ENCODE measurements at regions not wholly inside any gene's neighbourhood (a gene's known extent, or its start where the extent isn't known, plus 50 kb on each side); places are given as distances from the start of the nearest gene placed in this dataset.
A peak's percentile ranks its signal among the peaks of the same experiment; 100 is the strongest.

- peak; percentile 62; the same call in 2 of the 3 replicates for ATAC-seq (ENCODE audit: insufficient read depth, low read depth)
- Histone ChIP-seq H2AFZ (ENCODE audit: low read depth, low read length) (no peak overlapping the region), H3K27me3 (ENCODE audit: insufficient read depth, low read length, poor library complexity) (no peaks in the 10 kb centered on the region), H3K27ac (ENCODE audit: low read length) (no peak overlapping the region), H3K9me3 (ENCODE audit: insufficient read depth, low read length, severe bottlenecking) (no peaks in the 10 kb centered on the region), H3K4me2 (ENCODE audit: insufficient read depth, low read length) (no peak overlapping the region), H3K36me3 (ENCODE audit: insufficient read depth, low read length) (no peaks in the 10 kb centered on the region), H3K4me3 (ENCODE audit: low read depth in 1 of 2, low read length in 2 of 2) (no peak overlapping the region), H3K79me2 (ENCODE audit: insufficient read depth, low read length) (no peaks in the 10 kb centered on the region), H3K9ac (ENCODE audit: low read depth, low read length) (no peak overlapping the region), H3K4me1 (ENCODE audit: insufficient read depth, low read length) (no peaks in the 10 kb centered on the region), H4K20me1 (ENCODE audit: insufficient read depth, low read length) (no peaks in the 10 kb centered on the region)
- TF ChIP-seq EZH2 (IDR thresholded peaks at IDR 0.05; ENCODE audit: borderline replicate concordance, low read depth, low read length, severe bottlenecking) (no peak), CTCF (IDR thresholded peaks at IDR 0.05; ENCODE audit: borderline replicate concordance, extremely low read depth, low read length, poor library complexity, severe bottlenecking) (no peak)
- DNase-seq: peak; percentile 11
Measured at GRCh38 chr5:155259648-155260047, 246.1 kb downstream of the KIF4B start.

GRCh38 chr5:155260798-155261197 lies 247.2 kb downstream of the KIF4B start:
- Histone ChIP-seq H3K4me1 (ENCODE audit: insufficient read depth, low read length) (no peaks in the 10 kb centered on the region), H2AFZ (ENCODE audit: low read depth, low read length) (no peak overlapping the region), H3K4me3 (ENCODE audit: low read depth in 1 of 2, low read length in 2 of 2) (no peak overlapping the region), H3K9ac (ENCODE audit: low read depth, low read length) (no peak overlapping the region), H4K20me1 (ENCODE audit: insufficient read depth, low read length) (no peaks in the 10 kb centered on the region), H3K79me2 (ENCODE audit: insufficient read depth, low read length) (no peaks in the 10 kb centered on the region), H3K27me3 (ENCODE audit: insufficient read depth, low read length, poor library complexity) (no peaks in the 10 kb centered on the region), H3K27ac (ENCODE audit: low read length) (no peak overlapping the region), H3K9me3 (ENCODE audit: insufficient read depth, low read length, severe bottlenecking) (no peaks in the 10 kb centered on the region), H3K36me3 (ENCODE audit: insufficient read depth, low read length) (no peaks in the 10 kb centered on the region), H3K4me2 (ENCODE audit: insufficient read depth, low read length) (no peak overlapping the region)
- peak; percentile 55; the same call in 2 of the 3 replicates for ATAC-seq (ENCODE audit: insufficient read depth, low read depth)
- peak; percentile 61 for TF ChIP-seq CTCF (IDR thresholded peaks at IDR 0.05; ENCODE audit: borderline replicate concordance, extremely low read depth, low read length, poor library complexity, severe bottlenecking)
- no peak for TF ChIP-seq EZH2 (IDR thresholded peaks at IDR 0.05; ENCODE audit: borderline replicate concordance, low read depth, low read length, severe bottlenecking)
- peak; percentile 18 for DNase-seq

GRCh38 chr5:155263381-155263780 lies 249.8 kb downstream of the KIF4B start:
- no peaks in the 10 kb centered on the region for H3K9me3 ChIP-seq (ENCODE audit: insufficient read depth, low read length, severe bottlenecking)
- TF ChIP-seq EZH2 (IDR thresholded peaks at IDR 0.05; ENCODE audit: borderline replicate concordance, low read depth, low read length, severe bottlenecking) (no peak), CTCF (IDR thresholded peaks at IDR 0.05; ENCODE audit: borderline replicate concordance, extremely low read depth, low read length, poor library complexity, severe bottlenecking) (no peak)
- H2AFZ ChIP-seq (ENCODE audit: low read depth, low read length): no peak overlapping the region
- no peaks in the 10 kb centered on the region for H4K20me1 ChIP-seq (ENCODE audit: insufficient read depth, low read length)
- H3K27me3 ChIP-seq (ENCODE audit: insufficient read depth, low read length, poor library complexity): no peaks in the 10 kb centered on the region
- H3K4me1 ChIP-seq (ENCODE audit: insufficient read depth, low read length): no peaks in the 10 kb centered on the region
- H3K9ac ChIP-seq (ENCODE audit: low read depth, low read length): no peak overlapping the region
- no peak for DNase-seq
- no peak overlapping the region for H3K27ac ChIP-seq (ENCODE audit: low read length)
- ATAC-seq (ENCODE audit: insufficient read depth, low read depth): no peak
- no peak overlapping the region for H3K4me3 ChIP-seq (ENCODE audit: low read depth in 1 of 2, low read length in 2 of 2)
- no peaks in the 10 kb centered on the region for H3K79me2 ChIP-seq (ENCODE audit: insufficient read depth, low read length)
- no peaks in the 10 kb centered on the region for H3K36me3 ChIP-seq (ENCODE audit: insufficient read depth, low read length)
- H3K4me2 ChIP-seq (ENCODE audit: insufficient read depth, low read length): no peak overlapping the region

- Histone ChIP-seq H3K9ac (ENCODE audit: low read depth, low read length) (no peak overlapping the region), H3K27me3 (ENCODE audit: insufficient read depth, low read length, poor library complexity) (no peaks in the 10 kb centered on the region), H3K79me2 (ENCODE audit: insufficient read depth, low read length) (no peaks in the 10 kb centered on the region), H4K20me1 (ENCODE audit: insufficient read depth, low read length) (no peaks in the 10 kb centered on the region), H3K36me3 (ENCODE audit: insufficient read depth, low read length) (no peaks in the 10 kb centered on the region), H3K9me3 (ENCODE audit: insufficient read depth, low read length, severe bottlenecking) (no peaks in the 10 kb centered on the region), H3K4me1 (ENCODE audit: insufficient read depth, low read length) (no peaks in the 10 kb centered on the region), H3K4me3 (ENCODE audit: low read depth in 1 of 2, low read length in 2 of 2) (no peak overlapping the region), H3K4me2 (ENCODE audit: insufficient read depth, low read length) (no peak overlapping the region), H3K27ac (ENCODE audit: low read length) (no peak overlapping the region), H2AFZ (ENCODE audit: low read depth, low read length) (no peak overlapping the region)
- ATAC-seq (ENCODE audit: insufficient read depth, low read depth) (no peak), DNase-seq (no peak)
- TF ChIP-seq CTCF (IDR thresholded peaks at IDR 0.05; ENCODE audit: borderline replicate concordance, extremely low read depth, low read length, poor library complexity, severe bottlenecking) (no peak), EZH2 (IDR thresholded peaks at IDR 0.05; ENCODE audit: borderline replicate concordance, low read depth, low read length, severe bottlenecking) (no peak)
Measured at GRCh38 chr5:155264809-155265208, 251.3 kb downstream of the KIF4B start.

All from DND-41 (cell line).